ENCODE measurements at regions not wholly inside any gene's neighbourhood (a gene's known extent, or its start where the extent isn't known, plus 50 kb on each side); places are given as distances from the start of the nearest gene placed in this dataset.
"Not testable (repeated sequence)": the region's sequence is repeated elsewhere in the genome, so short reads cannot be mapped to it uniquely, and the experiment has no call there.

DNA sequence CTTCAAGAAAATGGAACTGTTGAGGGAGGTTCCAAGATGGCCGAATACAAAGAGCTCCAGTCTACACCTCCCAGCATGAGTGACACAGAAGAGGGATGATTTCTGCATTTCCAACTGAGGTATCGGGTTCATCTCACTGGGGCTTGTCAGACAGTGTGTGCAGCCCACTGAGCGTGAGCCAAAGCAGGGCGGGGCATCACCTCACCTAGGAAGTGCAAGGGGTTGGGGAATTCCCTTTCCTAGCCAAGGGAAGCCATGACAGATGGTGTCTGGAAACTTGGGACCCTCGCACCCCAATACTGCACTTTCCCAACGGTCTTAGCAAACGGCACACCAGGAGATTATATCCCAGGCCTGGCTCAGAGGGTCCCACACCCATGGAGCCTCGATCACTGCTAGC is 77.3 kb downstream of the POU4F1 start:
- not testable (repeated sequence) for TF ChIP-seq CTCF (IDR thresholded peaks at IDR 0.05; ENCODE audit: low read length); EZH2 (IDR thresholded peaks at IDR 0.05; ENCODE audit: borderline replicate concordance, low read length)

All from OCI-LY1 (cell line).